ENCODE measurements at regions not wholly inside any gene's neighbourhood (a gene's known extent, or its start where the extent isn't known, plus 50 kb on each side); places are given as distances from the start of the nearest gene placed in this dataset.
"Not testable (repeated sequence)": the region's sequence is repeated elsewhere in the genome, so short reads cannot be mapped to it uniquely, and the experiment has no call there.

- H3K27ac Mint-ChIP-seq, result no peak overlapping the region
- H3K4me3 Mint-ChIP-seq, result no peak overlapping the region
- H3K36me3 Mint-ChIP-seq (ENCODE audit: low read depth), result no peaks in the 10 kb centered on the region
- intact Hi-C loops (cut with micrococcal nuclease), result no loop called here
- no peaks in the 10 kb centered on the region for H3K9me3 Mint-ChIP-seq
- CTCF ChIA-PET, result no interaction called here
- peaks cover 20% of the 10 kb centered on the region for H3K27me3 Mint-ChIP-seq (ENCODE audit: low read depth)
- DNase-seq, result no peak
- no peaks in the 10 kb centered on the region for H3K4me1 Mint-ChIP-seq (ENCODE audit: low read depth)
Measured at GRCh38 chr6:167235005-167235404, 56.1 kb upstream of the UNC93A start.

DNA sequence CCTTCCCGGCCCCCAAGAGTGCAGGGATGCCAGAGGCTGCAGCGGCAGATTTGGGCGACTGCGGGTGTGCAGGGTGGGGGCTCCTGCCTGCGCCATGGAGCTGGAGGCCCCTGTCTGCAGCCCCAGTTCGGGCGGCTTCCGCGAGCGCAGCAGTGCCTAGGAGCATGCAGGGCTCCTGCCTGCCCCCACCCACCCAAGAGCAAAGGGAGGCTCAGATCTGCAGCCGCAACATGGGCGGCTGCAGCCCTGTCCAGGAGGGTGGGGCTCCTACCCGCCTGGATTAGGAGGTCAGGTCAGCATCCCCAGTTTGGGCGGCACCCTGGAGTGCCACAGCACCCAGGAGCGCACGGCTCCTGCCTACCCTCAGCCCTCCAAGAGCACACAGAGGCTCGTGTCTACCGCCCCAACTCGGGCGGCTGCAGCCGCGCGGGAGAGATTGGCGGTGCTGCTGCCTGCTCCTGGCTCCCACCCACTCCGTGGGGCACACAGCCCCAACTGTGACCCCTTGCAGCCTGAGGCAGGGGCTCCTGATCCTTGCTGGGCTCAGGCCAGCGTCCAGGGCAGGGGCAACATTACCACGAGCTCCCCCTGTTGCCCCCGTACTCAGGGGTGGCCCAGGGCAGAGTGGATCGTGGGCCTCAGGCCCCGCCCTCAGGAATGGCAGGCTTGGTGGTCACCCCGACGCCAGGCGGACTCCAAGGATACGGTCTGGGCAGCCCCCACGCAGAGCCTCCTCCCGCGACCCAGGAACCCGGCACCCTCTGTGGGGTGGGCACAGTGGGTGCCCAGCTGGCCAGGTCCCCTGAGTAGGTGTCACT is 55.5 kb upstream of the UNC93A start:
- Mint-ChIP-seq H3K36me3 (ENCODE audit: low read depth) (no peaks in the 10 kb centered on the region), H3K27me3 (ENCODE audit: low read depth) (peaks cover 20% of the 10 kb centered on the region)
- CTCF ChIA-PET, result interaction anchor here (1.0 kb wide), 1 partner anchor 116 kb away, joined by 3 read pairs; no protein-coding TSS in a partner anchor

DNA sequence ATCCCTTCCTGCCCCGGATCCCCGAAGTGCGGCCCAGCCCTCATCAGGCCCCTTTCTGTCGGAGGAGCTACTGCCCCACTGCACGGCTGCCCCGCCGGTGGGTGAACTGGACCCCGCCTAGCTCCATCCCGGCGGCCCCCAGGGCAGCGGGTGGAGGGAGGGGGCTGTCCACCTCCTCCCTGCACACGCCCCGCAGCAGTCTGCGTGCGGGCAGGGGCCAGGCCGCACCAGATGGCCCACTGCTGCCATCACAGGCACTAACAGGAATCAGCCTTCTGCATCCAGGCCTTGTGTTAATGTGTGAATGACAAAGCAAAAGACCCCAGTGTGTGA is 54.9 kb upstream of the UNC93A start:
- CTCF ChIA-PET, result interaction anchor here (1.0 kb wide), 1 partner anchor 116 kb away, joined by 3 read pairs; no protein-coding TSS in a partner anchor
- no peaks in the 10 kb centered on the region for H3K4me1 Mint-ChIP-seq (ENCODE audit: low read depth)
- no peak overlapping the region for H3K27ac Mint-ChIP-seq
- no peaks in the 10 kb centered on the region for H3K9me3 Mint-ChIP-seq
- no peak overlapping the region for H3K4me3 Mint-ChIP-seq
- peaks cover 20% of the 10 kb centered on the region for H3K27me3 Mint-ChIP-seq (ENCODE audit: low read depth)
- H3K36me3 Mint-ChIP-seq (ENCODE audit: low read depth), result no peaks in the 10 kb centered on the region
- DNase-seq, result no peak
- intact Hi-C loops (cut with micrococcal nuclease), result no loop called here

More for the DNA sequence above, 55.5 kb upstream of the UNC93A start:
- H3K27ac Mint-ChIP-seq, result no peak overlapping the region
- no peaks in the 10 kb centered on the region for H3K9me3 Mint-ChIP-seq
- DNase-seq, result no peak
- H3K4me3 Mint-ChIP-seq, result no peak overlapping the region
- H3K4me1 Mint-ChIP-seq (ENCODE audit: low read depth), result no peaks in the 10 kb centered on the region
- intact Hi-C loops (cut with micrococcal nuclease), result no loop called here

DNA sequence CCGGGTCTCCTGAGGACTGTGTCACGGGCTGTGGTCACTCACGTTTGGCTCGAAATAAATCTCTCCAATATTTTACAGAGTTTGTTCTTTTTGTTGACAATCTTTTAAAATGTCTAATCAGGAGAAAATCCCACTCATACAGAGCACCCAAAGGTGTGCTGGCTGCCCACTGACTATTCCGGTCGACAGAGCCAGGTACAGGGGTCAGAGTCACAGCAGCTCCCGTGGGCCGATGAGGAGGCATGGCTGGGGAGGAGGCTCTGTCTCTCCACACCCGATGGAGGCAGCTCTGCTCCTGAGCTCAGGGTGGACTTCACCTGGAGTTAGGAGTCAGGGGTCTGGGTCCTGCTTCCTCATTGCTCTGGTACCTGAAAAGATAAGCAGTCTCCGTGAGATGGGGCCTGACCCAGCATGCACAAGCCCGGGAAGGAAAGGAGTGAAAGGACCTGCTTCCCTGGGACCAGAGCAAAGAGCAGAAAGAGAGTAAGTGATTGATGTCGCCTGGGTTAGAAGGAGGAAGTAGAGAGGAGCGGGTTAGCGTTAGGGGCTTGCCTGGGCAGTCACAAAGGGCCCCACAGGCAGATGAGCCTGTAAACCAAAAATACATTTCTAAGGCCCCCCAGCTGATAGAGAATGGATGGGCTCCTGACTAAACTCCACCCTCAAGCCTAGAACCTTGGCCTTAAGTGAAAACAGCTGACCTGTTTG is 53.5 kb upstream of the UNC93A start:
- CTCF ChIA-PET, result no interaction called here
- Mint-ChIP-seq H3K4me3 (no peak overlapping the region), H3K27me3 (ENCODE audit: low read depth) (peaks cover 20% of the 10 kb centered on the region), H3K4me1 (ENCODE audit: low read depth) (no peaks in the 10 kb centered on the region), H3K36me3 (ENCODE audit: low read depth) (no peaks in the 10 kb centered on the region), H3K9me3 (no peaks in the 10 kb centered on the region), H3K27ac (no peak overlapping the region)
- DNase-seq, result no peak
- intact Hi-C loops (cut with micrococcal nuclease), result no loop called here

GRCh38 chr6:167238146-167238693 is 52.9 kb upstream of the UNC93A start:
- Mint-ChIP-seq H3K9me3 (no peaks in the 10 kb centered on the region), H3K27me3 (ENCODE audit: low read depth) (peaks cover 16% of the 10 kb centered on the region), H3K27ac (no peak overlapping the region), H3K4me1 (ENCODE audit: low read depth) (no peaks in the 10 kb centered on the region), H3K4me3 (no peak overlapping the region), H3K36me3 (ENCODE audit: low read depth) (no peaks in the 10 kb centered on the region)
- CTCF ChIA-PET, result no interaction called here
- no peak for DNase-seq
- intact Hi-C loops (cut with micrococcal nuclease), result no loop called here

- DNase-seq, result no peak
- intact Hi-C loops (cut with micrococcal nuclease), result no loop called here
- Mint-ChIP-seq H3K4me1 (ENCODE audit: low read depth) (no peaks in the 10 kb centered on the region), H3K36me3 (ENCODE audit: low read depth) (no peaks in the 10 kb centered on the region), H3K9me3 (no peaks in the 10 kb centered on the region), H3K4me3 (no peak overlapping the region), H3K27me3 (ENCODE audit: low read depth) (peaks cover 9% of the 10 kb centered on the region), H3K27ac (no peak overlapping the region)
- CTCF ChIA-PET, result no interaction called here
Measured at GRCh38 chr6:167238694-167239467, 52.2 kb upstream of the UNC93A start.

- DNase-seq; CTCF ChIA-PET; H3K4me3 Mint-ChIP-seq; H3K4me1 Mint-ChIP-seq (ENCODE audit: low read depth); H3K27ac Mint-ChIP-seq; H3K36me3 Mint-ChIP-seq (ENCODE audit: low read depth); H3K27me3 Mint-ChIP-seq (ENCODE audit: low read depth); H3K9me3 Mint-ChIP-seq; intact Hi-C loops (cut with micrococcal nuclease): not testable (repeated sequence)
Measured at GRCh38 chr6:167239470-167239869, 51.6 kb upstream of the UNC93A start.

DNA sequence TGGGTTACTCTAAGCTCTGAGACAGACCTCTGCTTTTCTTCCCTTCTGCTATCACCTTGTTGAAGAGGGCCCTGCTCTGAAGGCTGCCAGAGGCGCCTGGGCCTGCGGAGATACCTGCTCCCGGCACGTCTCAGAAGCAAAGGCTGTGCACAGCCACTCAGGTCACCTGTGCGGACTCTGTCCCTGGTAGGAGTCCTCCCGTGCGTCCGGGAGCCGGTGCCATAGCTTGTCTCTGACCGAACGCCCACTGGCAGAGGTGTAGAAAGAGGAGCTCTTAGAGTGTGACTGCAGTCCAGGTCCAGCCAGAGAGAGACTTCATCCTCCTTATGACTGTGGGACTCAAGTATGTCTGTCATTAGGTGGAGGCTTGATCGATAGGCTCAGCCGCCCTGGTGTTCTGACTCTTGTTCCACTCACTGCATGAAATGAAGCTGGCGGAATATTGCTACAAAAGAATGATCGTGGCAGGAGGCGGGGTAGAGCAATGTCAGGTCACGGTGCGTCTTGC is 51.0 kb upstream of the UNC93A start:
- no peak for DNase-seq
- H3K27me3 Mint-ChIP-seq (ENCODE audit: low read depth), result peaks cover 5% of the 10 kb centered on the region
- intact Hi-C loops (cut with micrococcal nuclease), result no loop called here
- H3K9me3 Mint-ChIP-seq, result no peaks in the 10 kb centered on the region
- no peak overlapping the region for H3K4me3 Mint-ChIP-seq
- CTCF ChIA-PET, result no interaction called here
- no peaks in the 10 kb centered on the region for H3K4me1 Mint-ChIP-seq (ENCODE audit: low read depth)
- no peak overlapping the region for H3K27ac Mint-ChIP-seq
- no peaks in the 10 kb centered on the region for H3K36me3 Mint-ChIP-seq (ENCODE audit: low read depth)

All from activated naive CD4-positive, alpha-beta T cell treated with anti-CD3 and anti-CD28 coated beads for 36 hours (primary cell).